GM21447 (cell line): ENCODE measurements at regions not wholly inside any gene's neighbourhood (a gene's known extent, or its start where the extent isn't known, plus 50 kb on each side); places are given as distances from the start of the nearest gene placed in this dataset.
"Not testable (repeated sequence)": the region's sequence is repeated elsewhere in the genome, so short reads cannot be mapped to it uniquely, and the experiment has no call there.

Experiments used
- ATAC-seq: cut with Tn5 transposase; IDR thresholded peaks from one replicate; pipeline ENCODE4 v1.9.1; 2021; ENCODE audit not compliant: unreplicated experiment

DNA sequence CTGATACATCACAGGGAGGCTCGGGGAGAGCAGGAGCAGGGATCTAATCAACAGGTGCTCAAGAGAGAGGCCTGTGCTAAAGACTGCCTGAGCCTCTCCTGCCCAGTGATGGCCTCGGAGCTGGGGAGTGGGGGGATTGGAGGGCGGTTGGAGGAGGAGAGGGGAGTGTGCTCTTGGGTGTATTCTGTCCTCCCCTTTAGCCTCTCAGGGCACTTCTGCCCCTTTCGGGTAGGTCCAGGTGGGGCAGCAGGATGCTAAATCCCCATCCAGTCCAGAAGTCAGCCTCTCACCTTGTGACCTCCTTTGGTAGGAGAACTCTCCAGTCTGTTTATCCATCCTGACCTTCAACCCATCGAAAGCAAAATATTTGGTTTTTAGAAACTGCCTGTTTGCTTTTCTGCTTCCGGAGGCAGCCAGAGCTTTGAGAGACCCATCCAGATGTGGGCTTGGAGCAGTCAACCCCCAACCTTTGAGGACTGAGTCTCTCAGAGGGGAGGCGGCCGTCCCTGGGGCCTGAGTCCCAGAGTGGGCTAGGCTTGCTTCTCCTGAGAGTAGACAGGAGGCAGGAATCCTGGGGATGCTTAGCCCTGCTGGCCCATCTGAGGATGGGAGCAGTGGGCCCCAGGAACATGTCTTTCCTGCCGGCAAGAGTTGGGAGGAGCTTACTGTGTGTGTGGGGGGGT lies 105.2 kb upstream of the SYT13 start:
- ATAC-seq = no peak

GRCh38 chr11:45390407-45390806 lies 104.3 kb upstream of the SYT13 start:
- ATAC-seq = no peak

DNA sequence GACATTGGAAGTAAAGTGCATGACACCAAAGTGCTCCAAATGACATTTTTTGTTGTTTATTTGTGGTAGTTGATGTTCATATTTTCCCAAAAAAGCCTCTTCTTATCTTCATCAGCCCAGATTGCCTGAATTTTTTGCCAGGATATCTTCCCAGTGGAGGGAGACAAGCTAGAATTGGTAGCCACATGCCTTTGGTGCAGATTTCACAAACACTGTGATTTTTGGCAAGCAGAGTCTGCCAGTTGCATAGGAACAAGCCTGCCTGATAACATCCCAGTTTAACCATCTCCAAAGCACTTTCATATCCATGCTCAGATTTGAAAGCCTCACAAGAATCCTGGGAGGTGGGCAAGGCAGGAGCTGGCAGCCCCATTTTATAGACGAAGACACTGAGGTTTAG lies 102.3 kb upstream of the SYT13 start:
- ATAC-seq = no peak

GRCh38 chr11:45387885-45388284 lies 101.7 kb upstream of the SYT13 start:
- ATAC-seq = not testable (repeated sequence)

GRCh38 chr11:45386972-45387371 lies 100.8 kb upstream of the SYT13 start:
- ATAC-seq = no peak

- ATAC-seq = no peak
These were observed 99.7 kb upstream of the SYT13 start for GRCh38 chr11:45385844-45386243.

GRCh38 chr11:45385423-45385822 lies 99.3 kb upstream of the SYT13 start:
- no peak for ATAC-seq

DNA sequence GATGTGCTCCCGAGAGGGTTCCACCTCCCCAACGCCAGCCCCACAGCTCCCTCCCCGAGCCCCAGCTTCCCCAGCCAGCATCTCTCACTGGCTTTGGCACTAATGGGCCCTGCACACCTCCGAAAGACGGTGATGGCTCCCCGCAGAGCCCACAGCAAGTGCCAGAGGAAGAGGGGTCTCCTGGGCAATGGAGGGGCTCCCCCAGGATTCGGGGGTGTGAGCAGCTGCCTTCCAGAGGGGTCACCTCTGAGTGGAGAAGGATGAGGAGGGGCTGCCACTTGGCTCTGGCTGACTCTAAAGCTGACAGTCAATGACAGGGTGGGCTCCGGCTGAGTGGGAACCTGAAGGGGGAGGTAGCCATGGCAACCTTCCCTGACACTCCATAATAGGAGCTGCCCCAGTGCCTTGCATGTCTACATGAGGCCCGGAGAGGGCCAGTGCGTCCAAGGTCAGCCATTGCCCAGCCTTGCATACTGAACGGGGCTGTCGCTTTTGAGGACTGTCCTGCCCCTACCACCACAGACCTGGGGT lies 98.6 kb upstream of the SYT13 start:
- no peak for ATAC-seq

GRCh38 chr11:45384016-45384415 lies 97.9 kb upstream of the SYT13 start:
- no peak for ATAC-seq

DNA sequence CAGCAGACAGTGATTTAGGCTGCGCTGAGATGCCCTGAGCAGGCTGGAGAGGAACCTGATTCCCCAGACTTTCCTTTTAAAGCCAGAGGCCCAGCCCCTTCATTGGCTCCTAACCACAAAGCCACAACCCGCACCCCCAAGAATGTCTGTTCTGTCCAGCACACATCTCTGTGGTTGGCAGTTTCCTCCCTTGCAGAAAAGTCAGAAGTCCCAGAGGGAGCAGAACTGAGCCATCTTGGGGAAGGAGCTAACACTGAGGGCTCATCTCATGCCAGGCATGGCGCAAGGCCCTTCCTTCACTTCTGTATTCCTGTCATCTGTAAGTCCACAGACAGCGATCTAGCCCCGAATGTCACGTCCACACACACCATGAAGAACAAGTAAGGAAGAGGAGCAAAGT lies 97.1 kb upstream of the SYT13 start:
- ATAC-seq = no peak

DNA sequence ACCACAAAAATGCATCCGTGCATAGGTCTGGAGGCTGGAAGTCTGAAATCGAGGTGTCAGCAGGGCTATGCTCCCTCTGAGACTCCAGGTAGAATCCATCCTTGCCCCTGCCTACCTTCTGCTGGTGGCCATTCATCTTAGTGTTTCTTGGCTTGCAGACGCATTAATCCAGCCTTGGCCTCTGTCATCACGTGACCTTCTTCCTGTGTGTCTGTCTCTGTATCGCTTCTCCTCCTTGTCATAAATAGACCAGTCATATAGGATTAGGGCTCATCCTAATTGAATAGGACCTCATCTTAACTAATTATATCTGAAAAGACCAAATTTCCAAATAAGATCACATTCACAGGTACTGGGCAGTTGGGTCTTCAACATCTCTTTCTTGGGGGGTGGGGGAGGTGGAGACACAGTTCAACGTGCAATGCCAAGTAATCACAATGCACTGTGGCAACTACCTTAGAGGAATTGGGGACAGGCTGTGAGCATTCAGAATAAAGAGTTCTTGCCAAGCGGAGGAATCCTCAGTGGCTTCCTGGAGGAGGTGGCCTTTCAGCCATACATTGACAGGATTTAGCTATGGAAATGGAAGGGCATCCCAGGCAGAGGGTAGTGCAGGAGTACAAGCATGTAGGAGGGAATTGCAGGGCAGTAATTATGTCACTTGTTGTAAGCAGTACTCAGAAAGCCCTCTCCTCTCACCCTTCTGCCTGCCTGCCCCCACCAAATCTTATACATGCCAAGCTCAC lies 96.2 kb upstream of the SYT13 start:
- ATAC-seq = no peak

- ATAC-seq = no peak
These were observed 93.2 kb upstream of the SYT13 start for GRCh38 chr11:45379162-45379863.

- no peak for ATAC-seq
These were observed 92.4 kb upstream of the SYT13 start for GRCh38 chr11:45378516-45378915.

DNA sequence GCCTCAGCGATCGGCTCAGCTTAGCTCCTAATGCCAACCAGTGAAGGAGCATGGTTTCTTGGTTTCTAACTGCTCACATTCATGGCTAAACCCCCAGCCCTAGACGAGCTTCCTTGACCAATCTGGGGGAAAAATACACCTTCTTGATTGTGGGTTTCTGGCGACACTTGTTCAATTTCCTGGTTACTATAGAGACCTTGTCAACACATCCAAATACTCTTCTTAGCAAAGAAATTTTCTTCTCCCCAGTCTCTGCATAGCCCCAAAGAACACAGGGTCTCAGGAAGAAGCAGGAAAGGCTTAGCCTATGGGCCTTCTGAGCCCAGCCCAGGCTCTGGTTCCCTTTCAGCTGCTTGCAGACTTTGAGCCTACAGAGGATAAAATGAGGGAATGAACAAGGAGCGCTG lies 88.5 kb upstream of the SYT13 start:
- no peak for ATAC-seq

- ATAC-seq = no peak
These were observed 88.0 kb upstream of the SYT13 start for GRCh38 chr11:45374130-45374529.

- ATAC-seq = no peak
These were observed 87.4 kb upstream of the SYT13 start for GRCh38 chr11:45373506-45374035.

DNA sequence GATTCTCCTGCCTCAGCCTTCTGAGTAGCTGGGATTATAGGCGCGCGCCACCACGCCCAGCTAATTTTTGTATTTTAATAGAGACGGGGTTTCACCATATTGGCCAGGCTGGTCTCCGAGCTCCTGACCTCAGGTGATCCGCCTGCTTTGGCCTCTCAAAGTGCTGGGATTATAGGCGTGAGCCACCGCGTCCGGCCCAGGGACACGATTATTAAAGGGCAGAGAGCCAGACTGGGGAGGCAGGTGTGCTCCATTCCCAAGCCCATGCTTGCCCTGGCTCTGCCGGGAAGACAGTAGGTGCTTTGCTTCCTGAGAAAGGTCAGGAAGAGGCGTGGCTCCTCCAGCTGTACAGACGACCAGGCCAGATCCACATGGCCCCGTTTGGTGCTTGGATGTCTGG lies 86.3 kb upstream of the SYT13 start:
- ATAC-seq = not testable (repeated sequence)

DNA sequence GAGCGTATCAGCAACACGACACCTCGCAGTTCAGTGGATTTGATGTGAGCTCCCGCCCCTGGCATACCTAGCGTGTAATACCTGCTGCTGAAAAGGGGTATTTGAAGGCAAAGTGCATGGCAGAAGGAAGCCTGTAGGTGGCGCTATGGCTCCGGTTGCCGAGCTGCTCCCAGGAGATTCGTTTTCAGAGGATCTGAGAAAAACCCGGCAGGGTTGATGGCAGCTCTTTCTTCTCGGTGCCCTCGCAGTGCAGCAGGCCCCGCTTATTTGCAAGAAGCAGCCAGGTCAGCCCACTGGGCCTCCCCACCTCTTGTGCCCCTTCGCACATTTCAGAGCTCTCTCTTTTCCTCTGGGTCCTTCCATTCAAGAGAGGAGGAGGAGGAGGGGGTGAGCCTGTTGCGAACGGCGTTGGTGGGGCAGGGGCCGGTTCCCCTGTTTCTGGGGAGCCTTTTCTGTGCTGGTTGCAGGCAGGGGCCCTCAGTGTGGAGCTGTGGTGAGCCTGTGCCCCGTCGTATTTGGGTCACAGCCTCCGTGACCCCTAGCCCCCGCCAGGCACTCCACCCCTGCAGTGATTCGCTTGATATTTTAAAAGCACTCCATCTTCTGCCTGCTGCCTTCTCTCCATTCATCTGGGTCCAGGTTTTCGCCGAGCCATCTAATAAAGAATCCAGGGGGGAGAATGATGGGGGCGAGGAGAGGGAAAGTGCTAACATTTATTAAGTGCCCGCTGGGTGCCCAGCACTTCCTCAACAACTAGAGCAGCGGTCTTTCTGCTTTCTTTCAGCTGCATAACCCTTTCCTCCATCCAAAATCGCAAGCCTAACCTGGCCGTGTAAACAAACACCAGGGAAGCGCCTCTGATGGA lies 85.3 kb upstream of the SYT13 start:
- peak; percentile 58 for ATAC-seq

DNA sequence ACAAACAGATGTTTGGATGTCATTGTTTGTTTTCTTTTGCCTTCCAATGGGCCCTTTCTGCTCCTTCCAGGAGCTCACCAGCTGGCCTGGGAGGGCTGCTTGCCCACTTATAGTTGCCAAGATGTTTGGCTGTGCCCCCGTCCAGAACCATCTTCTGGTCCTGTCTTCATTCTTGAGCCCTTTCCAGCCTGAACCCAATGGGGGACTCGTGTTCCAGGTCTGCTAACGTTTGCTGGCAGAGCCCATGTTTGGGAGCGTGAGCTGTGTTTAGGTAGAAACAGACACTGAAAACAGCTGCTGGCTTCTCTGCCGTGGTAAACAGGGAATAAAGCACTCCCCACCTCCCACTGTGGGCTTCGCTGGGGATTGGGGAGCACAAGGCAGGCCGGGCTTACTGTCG lies 83.2 kb upstream of the SYT13 start:
- no peak for ATAC-seq

DNA sequence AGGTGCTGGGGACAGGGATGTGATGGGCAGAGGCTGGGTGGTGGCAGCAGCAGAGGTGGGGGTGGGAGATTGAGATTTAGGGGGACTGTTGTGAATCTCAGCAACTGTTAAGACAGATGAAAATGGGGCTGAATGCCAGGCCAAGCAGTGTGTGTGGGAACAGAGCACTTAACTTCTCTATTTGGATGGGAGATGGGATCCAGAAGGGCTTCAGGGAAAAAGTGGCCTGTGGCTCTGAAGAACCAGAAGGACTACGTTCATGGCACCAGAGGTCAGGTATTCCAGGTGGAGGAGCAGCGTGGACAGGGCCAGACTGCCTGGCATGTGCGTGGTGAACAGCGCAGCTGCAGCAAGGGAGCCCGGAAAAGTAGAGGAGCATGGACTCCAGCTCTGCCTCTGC lies 82.6 kb upstream of the SYT13 start:
- ATAC-seq = no peak
